NCI-H2107 treated with DMSO at 0.1 percent for 48 hours (cell line): ENCODE measurements at regions not wholly inside any gene's neighbourhood (a gene's known extent, or its start where the extent isn't known, plus 50 kb on each side); places are given as distances from the start of the nearest gene placed in this dataset.
A peak's percentile ranks its signal among the peaks of the same experiment; 100 is the strongest.

Source experiments
- DNase-seq: peaks from one replicate; lab custom pipeline; 2025; ENCODE audit not compliant: unreplicated experiment; lab: John Stamatoyannopoulos, UW

DNA sequence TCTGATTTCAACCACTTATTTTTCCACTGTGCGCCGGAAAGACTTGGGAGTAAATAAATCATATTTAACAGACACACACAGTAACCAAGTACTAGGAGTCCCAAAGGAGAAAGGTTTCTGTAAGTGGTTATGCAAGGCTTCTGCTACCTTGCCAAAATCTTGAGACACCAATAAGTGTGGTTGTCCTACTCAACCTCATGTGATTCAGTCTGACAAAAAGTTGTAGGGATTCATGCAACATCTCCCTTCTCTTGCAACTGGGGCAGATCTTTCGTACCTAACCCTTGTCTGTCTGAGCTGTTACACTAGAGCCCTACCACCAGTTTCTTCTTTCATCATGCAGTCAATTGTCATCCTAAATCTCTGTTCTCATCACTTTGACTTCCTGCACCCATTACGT is 69.9 kb upstream of the NUDT7 start:
- no peak for DNase-seq

GRCh38 chr16:77657016-77657415 is 65.3 kb upstream of the NUDT7 start:
- DNase-seq = no peak

DNA sequence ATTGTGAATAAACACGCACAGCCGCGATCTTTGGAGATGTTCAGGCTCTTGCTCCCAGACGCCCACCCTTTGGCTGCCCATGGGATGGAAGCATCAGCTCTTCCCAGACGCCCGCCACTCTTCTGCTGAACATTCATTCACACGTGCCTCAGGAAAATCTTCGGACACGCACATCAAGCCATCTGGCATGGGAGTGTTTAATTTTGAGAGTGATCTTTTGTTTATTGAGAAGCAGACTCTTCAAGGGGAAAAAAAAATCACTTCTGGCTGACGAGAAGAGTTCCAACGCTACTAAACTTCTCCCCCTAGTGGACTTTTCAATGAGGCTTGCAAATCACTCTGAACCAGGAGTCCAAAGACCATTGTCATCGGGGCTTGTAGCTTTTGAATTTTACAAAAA is 62.0 kb upstream of the NUDT7 start:
- peak; percentile 37 for DNase-seq

DNA sequence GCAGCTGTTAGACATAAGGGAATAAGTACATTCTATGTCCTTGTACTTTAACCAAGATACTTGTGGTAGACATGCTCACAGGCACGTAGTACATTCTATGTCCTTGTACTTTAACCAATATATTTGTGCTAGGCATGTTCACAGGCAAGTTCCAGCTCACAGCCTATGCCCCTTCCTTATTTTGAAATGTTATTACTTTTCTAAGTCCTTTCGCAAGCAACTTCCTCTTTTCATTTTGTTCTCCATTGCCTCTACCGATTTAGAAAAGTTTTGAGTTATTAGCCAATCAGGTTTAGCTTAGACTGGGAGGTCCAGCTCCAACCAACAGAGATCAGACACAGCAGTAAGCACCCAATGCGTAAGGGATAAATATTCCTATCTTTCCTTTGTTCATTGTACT is 60.1 kb upstream of the NUDT7 start:
- no peak for DNase-seq

- DNase-seq = no peak
These were observed 58.6 kb upstream of the NUDT7 start for GRCh38 chr16:77663711-77664110.

DNA sequence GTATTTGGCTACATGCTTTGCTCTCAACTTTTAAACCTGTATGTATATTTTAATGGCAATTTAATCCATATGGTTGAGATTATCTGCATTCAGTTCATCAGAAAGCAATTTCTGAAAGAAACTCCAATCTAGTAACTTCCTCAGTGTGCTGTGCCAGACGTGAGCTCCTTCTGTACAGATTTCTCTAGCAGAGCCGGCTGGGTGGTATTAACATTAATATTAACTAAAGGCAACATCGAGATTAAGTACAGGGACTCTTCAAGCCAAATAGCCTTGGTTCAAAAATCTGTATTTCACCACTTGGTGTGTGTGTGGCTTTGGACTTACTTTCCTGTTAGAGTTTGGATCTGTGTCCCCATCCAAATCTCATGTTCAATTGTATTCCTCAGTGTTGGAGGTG is 55.5 kb upstream of the NUDT7 start:
- DNase-seq = no peak

DNA sequence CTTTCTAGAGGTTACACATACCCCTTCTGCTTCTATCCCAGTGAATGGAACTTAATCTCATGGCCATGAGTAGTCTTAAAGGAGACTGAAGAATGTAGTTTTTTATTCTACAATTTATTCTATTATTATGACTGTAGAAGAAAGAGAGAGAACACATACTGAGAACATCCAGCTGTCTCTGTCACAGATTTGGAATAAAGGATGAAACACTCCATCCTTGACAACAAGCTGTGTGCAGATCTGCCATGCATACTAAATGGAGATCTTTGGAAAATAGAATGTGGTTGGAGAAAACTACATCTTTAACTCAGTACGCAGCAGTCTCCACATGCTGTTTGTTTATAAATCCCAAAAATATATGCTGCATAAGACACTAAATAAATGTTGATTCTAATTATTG is 54.1 kb upstream of the NUDT7 start:
- no peak for DNase-seq

- no peak for DNase-seq
These were observed 53.3 kb upstream of the NUDT7 start for GRCh38 chr16:77669057-77669456.
